Caco-2 (cell line): ENCODE measurements at regions not wholly inside any gene's neighbourhood (a gene's known extent, or its start where the extent isn't known, plus 50 kb on each side); places are given as distances from the start of the nearest gene placed in this dataset.

ENCODE experiments used
- BruUV-seq: library from RNA; stranded (reverse); fragments of 400-500 nt; replicated peaks from 2 replicates; lab custom pipeline; 2021; lab: Mats Ljungman, UMichigan
- CTCF ChIA-PET: fragments of 300-600 bp; sonication (Branson Sonifier 250); formaldehyde crosslinking; loops from one replicate; lab custom pipeline; 2022; ENCODE audit warnings: antibody characterized with exemption; lab: Charles Lee
- POLR2A ChIA-PET: fragments of 300-600 bp; sonication (Branson Sonifier 250); formaldehyde crosslinking; loops from one replicate; lab custom pipeline; 2022; ENCODE audit warnings: antibody characterized with exemption; lab: Charles Lee
- DNase-seq, 2 experiments: peaks; one replicate each; pipeline versions ENCODE4 v3.0.0 to v3.0.0-alpha.2; 2020 to 2022
- H3K27me3 ChIP-seq: replicated peaks from 2 replicates; pipeline ENCODE4 v1.6.0; 2011; ENCODE audit warnings: low read length; ENCODE audit not compliant: control insufficient read depth, insufficient read depth
- H3K36me3 ChIP-seq: 2 replicates; pipeline ENCODE4 v1.5.1; 2011; ENCODE audit warnings: low read length; ENCODE audit not compliant: control insufficient read depth, insufficient read depth
- H3K4me1 ChIP-seq: fragments of 250-450 bp; sonication (Bioruptor Pico); 2 replicates; pipeline ENCODE4 v1.5.1; 2020; ENCODE audit warnings: mild to moderate bottlenecking
- H3K4me3 ChIP-seq: 2 replicates; pipeline ENCODE4 v1.5.1; 2011; ENCODE audit warnings: low read depth, mild to moderate bottlenecking, control low read depth, low read length
- H3K9me3 ChIP-seq: fragments of 250-450 bp; sonication (Bioruptor Pico); 2 replicates; pipeline ENCODE4 v1.5.1; 2020; ENCODE audit warnings: mild to moderate bottlenecking, moderate library complexity
- H3K27ac Mint-ChIP-seq: one replicate; pipeline ENCODE4 v1.8.0; 2022; ENCODE audit warnings: mixed read lengths; ENCODE audit not compliant: unreplicated experiment
- H3K27me3 Mint-ChIP-seq: one replicate; pipeline ENCODE4 v1.8.0; 2022; ENCODE audit warnings: mixed read lengths; ENCODE audit not compliant: insufficient read depth, unreplicated experiment
- H3K36me3 Mint-ChIP-seq: one replicate; pipeline ENCODE4 v1.8.0; 2022; ENCODE audit warnings: mild to moderate bottlenecking, mixed read lengths; ENCODE audit not compliant: insufficient read depth, unreplicated experiment
- H3K4me1 Mint-ChIP-seq: one replicate; pipeline ENCODE4 v1.8.0; 2022; ENCODE audit warnings: low read depth, mixed read lengths; ENCODE audit not compliant: unreplicated experiment
- H3K4me3 Mint-ChIP-seq: one replicate; pipeline ENCODE4 v1.8.0; 2022; ENCODE audit warnings: mild to moderate bottlenecking, moderate library complexity, mixed read lengths; ENCODE audit not compliant: unreplicated experiment
- H3K9me3 Mint-ChIP-seq: one replicate; pipeline ENCODE4 v1.8.0; 2022; ENCODE audit warnings: mixed read lengths; ENCODE audit not compliant: unreplicated experiment
- intact Hi-C: fragments of 100-400 bp; cut with micrococcal nuclease; formaldehyde crosslinking; loops from one replicate; pipeline ENCODE4 v1.10.0; 2022; ENCODE audit not compliant: unreplicated experiment
- TF ChIP-seq, protein P1 (sequence below), 2 experiments: fragments of 200-600 bp in 1 of 2; IDR thresholded peaks; 1 replicate in 1 of 2; 2 replicates in 1 of 2; pipeline versions ENCODE4 v1.5.1 to v1.8.0; 2011 to 2022; ENCODE audit warnings: antibody characterized with exemption in 1 of 2, control low read depth in 1 of 2, inconsistent platforms in 1 of 2, low read depth in 1 of 2, low read length in 1 of 2, mild to moderate bottlenecking in 1 of 2, moderate library complexity in 1 of 2; ENCODE audit not compliant: insufficient read depth in 1 of 2, severe bottlenecking in 1 of 2, unreplicated experiment in 1 of 2

GRCh38 chr1:57503337-57503736, 79.5 kb upstream of the DAB1 start:
- no peaks in the 10 kb centered on the region for H3K4me1 ChIP-seq
- CTCF ChIA-PET: no interaction called here
- Mint-ChIP-seq H3K27ac (no peak overlapping the region), H3K36me3 (no peaks in the 10 kb centered on the region), H3K27me3 (peaks cover 15% of the 10 kb centered on the region), H3K9me3 (no peaks in the 10 kb centered on the region), H3K4me1 (peaks cover 8% of the 10 kb centered on the region), H3K4me3 (no peak overlapping the region)
- intact Hi-C loops: no loop called here
- H3K27me3 ChIP-seq: no peaks in the 10 kb centered on the region
- no peak overlapping the region for H3K4me3 ChIP-seq
- H3K9me3 ChIP-seq: no peaks in the 10 kb centered on the region
- no peaks in the 10 kb centered on the region for H3K36me3 ChIP-seq
- TF ChIP-seq, protein P1, sequence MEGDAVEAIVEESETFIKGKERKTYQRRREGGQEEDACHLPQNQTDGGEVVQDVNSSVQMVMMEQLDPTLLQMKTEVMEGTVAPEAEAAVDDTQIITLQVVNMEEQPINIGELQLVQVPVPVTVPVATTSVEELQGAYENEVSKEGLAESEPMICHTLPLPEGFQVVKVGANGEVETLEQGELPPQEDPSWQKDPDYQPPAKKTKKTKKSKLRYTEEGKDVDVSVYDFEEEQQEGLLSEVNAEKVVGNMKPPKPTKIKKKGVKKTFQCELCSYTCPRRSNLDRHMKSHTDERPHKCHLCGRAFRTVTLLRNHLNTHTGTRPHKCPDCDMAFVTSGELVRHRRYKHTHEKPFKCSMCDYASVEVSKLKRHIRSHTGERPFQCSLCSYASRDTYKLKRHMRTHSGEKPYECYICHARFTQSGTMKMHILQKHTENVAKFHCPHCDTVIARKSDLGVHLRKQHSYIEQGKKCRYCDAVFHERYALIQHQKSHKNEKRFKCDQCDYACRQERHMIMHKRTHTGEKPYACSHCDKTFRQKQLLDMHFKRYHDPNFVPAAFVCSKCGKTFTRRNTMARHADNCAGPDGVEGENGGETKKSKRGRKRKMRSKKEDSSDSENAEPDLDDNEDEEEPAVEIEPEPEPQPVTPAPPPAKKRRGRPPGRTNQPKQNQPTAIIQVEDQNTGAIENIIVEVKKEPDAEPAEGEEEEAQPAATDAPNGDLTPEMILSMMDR (IDR thresholded peaks at IDR 0.05; ENCODE audit: insufficient read depth in 1 of 2, low read depth in 1 of 2, low read length in 1 of 2, severe bottlenecking in 1 of 2, unreplicated experiment in 1 of 2): no peak
- DNase-seq: no peak
- BruUV-seq: no TSS peak
- POLR2A ChIA-PET: no interaction called here

DNA sequence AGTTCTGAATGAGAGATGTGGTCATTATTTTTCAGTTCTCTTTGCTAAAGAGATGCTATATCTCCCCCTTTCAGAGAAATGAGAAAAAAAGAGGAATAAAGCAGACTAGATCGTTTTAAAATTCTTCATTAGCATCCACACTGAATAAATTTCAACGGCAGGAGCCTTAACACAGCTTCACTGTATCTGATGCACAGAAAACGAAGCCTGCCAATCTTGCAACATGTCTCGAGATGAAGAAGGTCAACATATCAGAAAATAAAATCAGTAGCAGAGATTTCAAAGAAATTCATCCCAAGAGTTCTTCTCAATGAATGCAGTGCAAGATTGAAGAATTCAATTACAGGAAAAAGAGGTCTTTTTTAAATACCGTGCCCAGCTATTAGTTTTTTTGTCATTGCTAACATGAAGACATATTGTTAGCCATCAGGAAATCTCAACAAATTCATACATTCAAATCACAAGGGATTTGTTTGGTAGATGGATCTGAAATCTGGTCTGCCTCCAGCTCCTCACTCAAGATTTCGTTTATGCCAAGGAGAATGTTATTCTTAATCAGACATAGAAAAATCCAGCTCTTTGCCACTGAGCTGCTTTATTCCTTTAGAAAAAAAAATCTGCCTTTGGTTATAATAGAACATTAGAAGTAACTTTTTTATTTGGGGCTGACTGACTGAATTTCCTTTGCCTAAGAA, 76.4 kb upstream of the DAB1 start:
- no TSS peak for BruUV-seq
- H3K36me3 ChIP-seq: no peaks in the 10 kb centered on the region
- ChIA-PET CTCF (no interaction called here), POLR2A (no interaction called here)
- Mint-ChIP-seq H3K27me3 (peaks cover 12% of the 10 kb centered on the region), H3K4me3 (no peak overlapping the region), H3K4me1 (peaks cover 8% of the 10 kb centered on the region), H3K9me3 (peaks cover 9% of the 10 kb centered on the region), H3K36me3 (no peaks in the 10 kb centered on the region), H3K27ac (no peak overlapping the region)
- no peaks in the 10 kb centered on the region for H3K27me3 ChIP-seq
- no peak for DNase-seq
- TF ChIP-seq, protein P1 (IDR thresholded peaks at IDR 0.05; ENCODE audit: insufficient read depth in 1 of 2, low read depth in 1 of 2, low read length in 1 of 2, severe bottlenecking in 1 of 2, unreplicated experiment in 1 of 2): no peak
- H3K4me1 ChIP-seq: no peaks in the 10 kb centered on the region
- no peaks in the 10 kb centered on the region for H3K9me3 ChIP-seq
- H3K4me3 ChIP-seq: no peak overlapping the region
- intact Hi-C loops: no loop called here

- POLR2A ChIA-PET: no interaction called here
- H3K4me1 ChIP-seq: no peaks in the 10 kb centered on the region
- no peak for DNase-seq
- Mint-ChIP-seq H3K9me3 (peaks cover 9% of the 10 kb centered on the region), H3K27ac (no peak overlapping the region), H3K4me3 (no peak overlapping the region), H3K27me3 (peaks cover 18% of the 10 kb centered on the region), H3K36me3 (no peaks in the 10 kb centered on the region), H3K4me1 (no peaks in the 10 kb centered on the region)
- BruUV-seq: no TSS peak
- CTCF ChIA-PET: no interaction called here
- H3K4me3 ChIP-seq: no peak overlapping the region
- TF ChIP-seq, protein P1 (IDR thresholded peaks at IDR 0.05; ENCODE audit: insufficient read depth in 1 of 2, low read depth in 1 of 2, low read length in 1 of 2, severe bottlenecking in 1 of 2, unreplicated experiment in 1 of 2): no peak
- intact Hi-C loops: no loop called here
- no peaks in the 10 kb centered on the region for H3K9me3 ChIP-seq
- H3K27me3 ChIP-seq: no peaks in the 10 kb centered on the region
- H3K36me3 ChIP-seq: no peaks in the 10 kb centered on the region
These were observed 70.7 kb upstream of the DAB1 start for GRCh38 chr1:57494530-57495079.
